Ovary (tissue), 3 donors: ENCODE measurements at regions not wholly inside any gene's neighbourhood (a gene's known extent, or its start where the extent isn't known, plus 50 kb on each side); places are given as distances from the start of the nearest gene placed in this dataset.

ENCODE experiments used
- CTCF ChIP-seq, 3 donors: fragments of 450-650 bp in 2 of 3; fragments of 200-600 bp in 1 of 3; IDR thresholded peaks; one replicate each; pipeline versions ENCODE4 v1.5.1 to v1.8.0; 2016 to 2022; ENCODE audit warnings: antibody characterized with exemption in 3 of 3, mild to moderate bottlenecking in 1 of 3
- EP300 ChIP-seq: sonication (generic); formaldehyde crosslinking; IDR thresholded peaks from one replicate; pipeline ENCODE4 v1.6.1; 2017; ENCODE audit warnings: antibody characterized with exemption
- POLR2A ChIP-seq: fragments of 450-650 bp; IDR thresholded peaks from one replicate; pipeline ENCODE4 v1.6.1; 2017; ENCODE audit warnings: antibody characterized with exemption, mild to moderate bottlenecking, moderate library complexity
- donor health status: DM: no; HTN: no; CAD: no.

GRCh38 chr6:139490482-139490881 is 116.0 kb upstream of the CITED2 start:
- TF ChIP-seq CTCF (IDR thresholded peaks at IDR 0.05) (no peak), POLR2A (no peak), EP300 (no peak)
